ENCODE measurements at regions not wholly inside any gene's neighbourhood (a gene's known extent, or its start where the extent isn't known, plus 50 kb on each side); places are given as distances from the start of the nearest gene placed in this dataset.

GRCh38 chr2:58870704-58871103, 629.6 kb upstream of the FANCL start:
- TF ChIP-seq CTCF (IDR thresholded peaks at IDR 0.05; ENCODE audit: borderline replicate concordance, extremely low read depth, low read length, poor library complexity, severe bottlenecking) (no peak), EZH2 (IDR thresholded peaks at IDR 0.05; ENCODE audit: borderline replicate concordance, low read depth, low read length, severe bottlenecking) (no peak)
